ENCODE measurements at regions not wholly inside any gene's neighbourhood (a gene's known extent, or its start where the extent isn't known, plus 50 kb on each side); places are given as distances from the start of the nearest gene placed in this dataset.

DNA sequence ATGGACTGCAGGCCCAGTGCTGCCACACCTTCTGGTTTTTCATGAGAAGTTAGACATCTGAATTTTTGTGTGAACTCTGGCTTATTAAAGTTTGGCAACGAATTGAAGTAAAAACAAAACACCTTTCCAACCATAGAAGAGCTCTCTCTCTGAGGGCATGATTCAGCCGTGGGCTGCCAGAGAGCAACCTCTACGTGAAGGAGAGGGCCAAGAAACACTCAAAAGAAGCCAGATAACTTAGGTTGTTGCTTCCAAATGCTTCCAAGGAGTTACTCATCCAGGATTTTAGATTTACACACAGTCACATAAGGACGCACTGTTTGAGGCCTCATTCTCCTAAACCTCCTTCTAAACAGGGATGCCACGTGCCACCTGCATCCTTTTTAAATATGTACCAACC is 65.5 kb downstream of the NRN1 start:
- no peaks in the 10 kb centered on the region for H3K9me1 ChIP-seq (ENCODE audit: control insufficient read depth, extremely low read depth, insufficient read depth, low read length)
- DNase-seq (ENCODE audit: low read depth, low spot score): no peak
- no peak for FAIRE-seq
- dilution Hi-C loops (cut with MboI; ENCODE audit: extremely low pct_ligation_motif_present, low sequenced_read_pairs): no loop called here
- H3K36me3 ChIP-seq (ENCODE audit: control insufficient read depth in 2 of 2, extremely low read depth in 1 of 2, insufficient read depth in 2 of 2, low read length in 2 of 2): no peaks in the 10 kb centered on the region
- no peak overlapping the region for H2AFZ ChIP-seq (ENCODE audit: control insufficient read depth, low read length)
- no peak overlapping the region for H3K27ac ChIP-seq (ENCODE audit: control insufficient read depth, insufficient read depth, low read length)
- no peaks in the 10 kb centered on the region for H3K9me3 ChIP-seq (ENCODE audit: control insufficient read depth, low read depth, low read length)
- no peaks in the 10 kb centered on the region for H3K4me1 ChIP-seq (ENCODE audit: control insufficient read depth, extremely low read depth, insufficient read depth, low read length)
- H4K20me1 ChIP-seq (ENCODE audit: control insufficient read depth, extremely low read depth, insufficient read depth, low read length): no peaks in the 10 kb centered on the region
- no peaks in the 10 kb centered on the region for H3K27me3 ChIP-seq (ENCODE audit: control insufficient read depth, extremely low read depth, insufficient read depth, low read length)
- H3K79me2 ChIP-seq (ENCODE audit: control insufficient read depth, insufficient read depth, low read length): no peaks in the 10 kb centered on the region
- no peak for TF ChIP-seq EZH2 (IDR thresholded peaks at IDR 0.05; ENCODE audit: low read length)
- TF ChIP-seq, protein P1, sequence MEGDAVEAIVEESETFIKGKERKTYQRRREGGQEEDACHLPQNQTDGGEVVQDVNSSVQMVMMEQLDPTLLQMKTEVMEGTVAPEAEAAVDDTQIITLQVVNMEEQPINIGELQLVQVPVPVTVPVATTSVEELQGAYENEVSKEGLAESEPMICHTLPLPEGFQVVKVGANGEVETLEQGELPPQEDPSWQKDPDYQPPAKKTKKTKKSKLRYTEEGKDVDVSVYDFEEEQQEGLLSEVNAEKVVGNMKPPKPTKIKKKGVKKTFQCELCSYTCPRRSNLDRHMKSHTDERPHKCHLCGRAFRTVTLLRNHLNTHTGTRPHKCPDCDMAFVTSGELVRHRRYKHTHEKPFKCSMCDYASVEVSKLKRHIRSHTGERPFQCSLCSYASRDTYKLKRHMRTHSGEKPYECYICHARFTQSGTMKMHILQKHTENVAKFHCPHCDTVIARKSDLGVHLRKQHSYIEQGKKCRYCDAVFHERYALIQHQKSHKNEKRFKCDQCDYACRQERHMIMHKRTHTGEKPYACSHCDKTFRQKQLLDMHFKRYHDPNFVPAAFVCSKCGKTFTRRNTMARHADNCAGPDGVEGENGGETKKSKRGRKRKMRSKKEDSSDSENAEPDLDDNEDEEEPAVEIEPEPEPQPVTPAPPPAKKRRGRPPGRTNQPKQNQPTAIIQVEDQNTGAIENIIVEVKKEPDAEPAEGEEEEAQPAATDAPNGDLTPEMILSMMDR (optimal IDR thresholded peaks at IDR 0.05 in 1 of 3, IDR thresholded peaks at IDR 0.05 in 1 of 3, conservative IDR thresholded peaks at IDR 0.05 in 1 of 3; ENCODE audit: extremely low read depth in 1 of 3, insufficient read depth in 2 of 3, low read length in 3 of 3): no peak
- H3K9ac ChIP-seq (ENCODE audit: control insufficient read depth, extremely low read depth, insufficient read depth, low read length): no peak overlapping the region
- H3K4me2 ChIP-seq (ENCODE audit: control insufficient read depth, extremely low read depth, insufficient read depth, low read depth, low read length): no peak overlapping the region
- no peak overlapping the region for H3K4me3 ChIP-seq (ENCODE audit: control insufficient read depth in 2 of 3, extremely low read depth in 1 of 3, insufficient read depth in 2 of 3, low read depth in 1 of 3, low read length in 3 of 3)

DNA sequence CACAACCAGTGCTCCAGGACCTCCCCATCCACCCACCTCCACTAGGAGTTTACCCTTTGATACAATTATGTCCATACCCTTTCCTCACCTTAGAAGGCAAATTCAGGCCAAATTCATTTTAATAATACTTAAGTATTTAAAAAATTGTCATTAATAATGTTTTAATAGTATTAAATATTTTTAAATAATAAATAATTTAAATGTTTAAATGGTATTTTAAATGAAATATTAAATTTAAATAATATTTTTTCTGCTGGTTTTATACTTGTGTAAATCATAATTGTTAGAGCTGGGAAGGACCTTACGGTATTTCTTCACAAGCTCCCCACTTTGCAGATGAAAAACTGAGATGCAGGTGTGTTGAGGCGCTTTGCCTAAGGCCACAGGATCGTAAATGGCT is 67.8 kb downstream of the NRN1 start:
- no peak for FAIRE-seq
- no peaks in the 10 kb centered on the region for H3K9me1 ChIP-seq (ENCODE audit: control insufficient read depth, extremely low read depth, insufficient read depth, low read length)
- no peaks in the 10 kb centered on the region for H3K4me1 ChIP-seq (ENCODE audit: control insufficient read depth, extremely low read depth, insufficient read depth, low read length)
- DNase-seq (ENCODE audit: low read depth, low spot score): no peak
- no peak overlapping the region for H3K9ac ChIP-seq (ENCODE audit: control insufficient read depth, extremely low read depth, insufficient read depth, low read length)
- dilution Hi-C loops (cut with MboI; ENCODE audit: extremely low pct_ligation_motif_present, low sequenced_read_pairs): no loop called here
- no peak overlapping the region for H3K4me2 ChIP-seq (ENCODE audit: control insufficient read depth, extremely low read depth, insufficient read depth, low read depth, low read length)
- no peaks in the 10 kb centered on the region for H3K9me3 ChIP-seq (ENCODE audit: control insufficient read depth, low read depth, low read length)
- no peaks in the 10 kb centered on the region for H4K20me1 ChIP-seq (ENCODE audit: control insufficient read depth, extremely low read depth, insufficient read depth, low read length)
- TF ChIP-seq, protein P1 (optimal IDR thresholded peaks at IDR 0.05 in 1 of 3, IDR thresholded peaks at IDR 0.05 in 1 of 3, conservative IDR thresholded peaks at IDR 0.05 in 1 of 3; ENCODE audit: extremely low read depth in 1 of 3, insufficient read depth in 2 of 3, low read length in 3 of 3): no peak
- no peak for TF ChIP-seq EZH2 (IDR thresholded peaks at IDR 0.05; ENCODE audit: low read length)
- no peaks in the 10 kb centered on the region for H3K36me3 ChIP-seq (ENCODE audit: control insufficient read depth in 2 of 2, extremely low read depth in 1 of 2, insufficient read depth in 2 of 2, low read length in 2 of 2)
- no peak overlapping the region for H3K27ac ChIP-seq (ENCODE audit: control insufficient read depth, insufficient read depth, low read length)
- no peaks in the 10 kb centered on the region for H3K27me3 ChIP-seq (ENCODE audit: control insufficient read depth, extremely low read depth, insufficient read depth, low read length)
- no peak overlapping the region for H3K4me3 ChIP-seq (ENCODE audit: control insufficient read depth in 2 of 3, extremely low read depth in 1 of 3, insufficient read depth in 2 of 3, low read depth in 1 of 3, low read length in 3 of 3)
- H3K79me2 ChIP-seq (ENCODE audit: control insufficient read depth, insufficient read depth, low read length): no peaks in the 10 kb centered on the region
- H2AFZ ChIP-seq (ENCODE audit: control insufficient read depth, low read length): no peak overlapping the region

All from keratinocyte (primary cell).